SK-N-SH (cell line): ENCODE measurements at regions not wholly inside any gene's neighbourhood (a gene's known extent, or its start where the extent isn't known, plus 50 kb on each side); places are given as distances from the start of the nearest gene placed in this dataset.

Experiments
- CTCF ChIA-PET: fragments of 300-600, 350-600 bp; formaldehyde crosslinking; extraction: SDS; loops from one replicate; lab custom pipeline; 2021; lab: Yijun Ruan, JAX
- POLR2A ChIA-PET: fragments of 350-600 bp; sonication (Branson Sonifier 250); formaldehyde crosslinking; extraction: SDS; loops from one replicate; lab custom pipeline; 2020; ENCODE audit warnings: antibody characterized with exemption, inconsistent platforms; lab: Yijun Ruan, JAX
- DNase-seq: peaks from one replicate; pipeline ENCODE4 v3.0.0; 2012
- H2AFZ ChIP-seq: fragments of 200-600 bp; sonication (generic); 2 replicates; pipeline ENCODE4 v1.8.1; 2016; ENCODE audit warnings: antibody characterized with exemption, mild to moderate bottlenecking, low read depth
- H3F3A ChIP-seq: fragments of 200-600 bp; sonication (generic); replicated peaks from 2 replicates; pipeline ENCODE3; 2016; ENCODE audit warnings: antibody characterized with exemption, mild to moderate bottlenecking; ENCODE audit not compliant: insufficient read depth
- H3K27ac ChIP-seq, 2 experiments: fragments of 200-500 bp in 1 of 2; fragments of 200-600 bp in 1 of 2; sonication (Bioruptor generic) in 1 of 2; sonication (generic), shearing (Covaris generic) in 1 of 2; 2 replicates each; pipeline versions ENCODE4 v1.5.1 to v1.6.1; 2014 to 2016; ENCODE audit warnings: low read depth in 2 of 2, inconsistent platforms in 1 of 2, low read length in 1 of 2, mild to moderate bottlenecking in 1 of 2, mixed read lengths in 1 of 2
- H3K27me3 ChIP-seq: fragments of 200-600 bp; sonication (generic), shearing (Covaris generic); 2 replicates; pipeline ENCODE4 v1.6.1; 2016; ENCODE audit warnings: mixed run types; ENCODE audit not compliant: insufficient read depth
- H3K36me3 ChIP-seq, 2 experiments: fragments of 200-500 bp in 1 of 2; fragments of 200-600 bp in 1 of 2; sonication (Bioruptor generic) in 1 of 2; sonication (generic) in 1 of 2; replicated peaks in 1 of 2; 2 replicates each; pipeline versions ENCODE3 to v1.5.1; 2014 to 2016; ENCODE audit warnings: low read length in 1 of 2, mild to moderate bottlenecking in 1 of 2; ENCODE audit not compliant: insufficient read depth in 2 of 2, control insufficient read depth in 1 of 2
- H3K4me1 ChIP-seq, 2 experiments: fragments of 200-500 bp in 1 of 2; fragments of 200-600 bp in 1 of 2; sonication (Bioruptor generic) in 1 of 2; sonication (generic), shearing (Covaris generic) in 1 of 2; 2 replicates each; pipeline versions ENCODE4 v1.5.1 to v1.6.1; 2014 to 2016; ENCODE audit warnings: low read depth in 1 of 2, low read length in 1 of 2, mixed run types in 1 of 2; ENCODE audit not compliant: insufficient read depth in 2 of 2, control insufficient read depth in 1 of 2
- H3K4me2 ChIP-seq: fragments of 200-600 bp; sonication (generic), shearing (Covaris generic); 2 replicates; pipeline ENCODE4 v1.6.1; 2017; ENCODE audit warnings: mixed run types
- H3K4me3 ChIP-seq, 2 experiments: fragments of 200-500 bp in 1 of 2; fragments of 200-600 bp in 1 of 2; sonication (Bioruptor generic) in 1 of 2; sonication (generic), shearing (Covaris generic) in 1 of 2; 2 replicates each; pipeline versions ENCODE4 v1.5.1 to v1.8.1; 2014 to 2016; ENCODE audit warnings: low read depth in 2 of 2, inconsistent platforms in 1 of 2, low read length in 1 of 2, mild to moderate bottlenecking in 1 of 2, mixed read lengths in 1 of 2, moderate library complexity in 1 of 2
- H3K79me2 ChIP-seq: fragments of 200-600 bp; sonication (generic); 2 replicates; pipeline ENCODE4 v1.8.1; 2017; ENCODE audit warnings: mild to moderate bottlenecking; ENCODE audit not compliant: insufficient read depth
- H3K9ac ChIP-seq: fragments of 200-600 bp; sonication (generic); 2 replicates; pipeline ENCODE4 v1.6.1; 2017; ENCODE audit warnings: mixed run types
- H3K9me2 ChIP-seq: fragments of 200-600 bp; sonication (generic); 2 replicates; pipeline ENCODE4 v1.6.1; 2017; ENCODE audit warnings: mixed run types
- H3K9me3 ChIP-seq: fragments of 200-600 bp; sonication (generic); 2 replicates; pipeline ENCODE4 v1.6.1; 2017; ENCODE audit warnings: mixed run types, mild to moderate bottlenecking, moderate library complexity
- H4K20me1 ChIP-seq: fragments of 200-600 bp; sonication (generic); 2 replicates; pipeline ENCODE4 v1.6.1; 2017; ENCODE audit warnings: mild to moderate bottlenecking, mixed run types; ENCODE audit not compliant: insufficient read depth
- CHD2 ChIP-seq: fragments of 150-350 bp; IDR thresholded peaks from 2 replicates; pipeline ENCODE4 v1.6.1; 2018; ENCODE audit warnings: low read length; ENCODE audit not compliant: partially characterized antibody
- ELF1 ChIP-seq: IDR thresholded peaks from 2 replicates; pipeline ENCODE4 v1.4.0; 2012
- EP300 ChIP-seq, 2 experiments: IDR thresholded peaks; 2 replicates each; pipeline versions ENCODE4 v1.4.0 to v1.6.1; 2012; ENCODE audit warnings: borderline replicate concordance in 1 of 2, low read depth in 1 of 2, low read length in 1 of 2
- EZH2phosphoT487 ChIP-seq: fragments of 200-600 bp; sonication (generic); IDR thresholded peaks from 2 replicates; pipeline ENCODE4 v1.6.1; 2017; ENCODE audit warnings: low read depth, mixed run types, mild to moderate bottlenecking, antibody characterized with exemption, moderate library complexity, borderline replicate concordance
- FOSL2 ChIP-seq: IDR thresholded peaks from 2 replicates; pipeline ENCODE4 v1.4.0; 2012; ENCODE audit warnings: low read depth, mild to moderate bottlenecking, moderate library complexity, borderline replicate concordance
- FOXJ3 ChIP-seq: sonication (generic); formaldehyde crosslinking; IDR thresholded peaks from 2 replicates; pipeline ENCODE4 v1.5.1; 2020; ENCODE audit warnings: mild to moderate bottlenecking, missing genetic modification reagents
- FOXM1 ChIP-seq: IDR thresholded peaks from 2 replicates; pipeline ENCODE4 v1.4.0; 2012; ENCODE audit warnings: low read depth, mild to moderate bottlenecking
- GATA2 ChIP-seq: sonication (generic); formaldehyde crosslinking; IDR thresholded peaks from 2 replicates; pipeline ENCODE4 v1.5.0; 2020; ENCODE audit warnings: mild to moderate bottlenecking, missing genetic modification reagents
- JUND ChIP-seq: IDR thresholded peaks from 2 replicates; pipeline ENCODE4 v1.4.0; 2012
- MXI1 ChIP-seq: IDR thresholded peaks from 2 replicates; pipeline ENCODE4 v1.6.1; 2012; ENCODE audit warnings: mild to moderate bottlenecking, low read depth, low read length, improper control_type of control experiment
- NFIC ChIP-seq: IDR thresholded peaks from 2 replicates; pipeline ENCODE4 v1.4.0; 2012; ENCODE audit warnings: borderline replicate concordance
- NRF1 ChIP-seq: IDR thresholded peaks from 2 replicates; pipeline ENCODE4 v1.6.1; 2012; ENCODE audit warnings: low read depth, mild to moderate bottlenecking, low read length
- POLR2AphosphoS5 ChIP-seq: IDR thresholded peaks from 2 replicates; pipeline ENCODE4 v1.6.1; 2012; ENCODE audit warnings: low read depth, low read length
- RAD21 ChIP-seq: IDR thresholded peaks from 2 replicates; pipeline ENCODE4 v1.6.1; 2012; ENCODE audit warnings: mild to moderate bottlenecking, low read length
- RCOR1 ChIP-seq: fragments of 150-350 bp; IDR thresholded peaks from 2 replicates; pipeline ENCODE4 v1.6.1; 2017; ENCODE audit warnings: antibody characterized with exemption, low read length
- REST ChIP-seq: IDR thresholded peaks from 2 replicates; pipeline ENCODE4 v1.6.1; 2012; ENCODE audit warnings: mild to moderate bottlenecking, low read depth, low read length, moderate library complexity
- RFX5 ChIP-seq: IDR thresholded peaks from 2 replicates; pipeline ENCODE4 v1.6.1; 2012; ENCODE audit warnings: mild to moderate bottlenecking, improper control_type of control experiment, low read length
- SMC3 ChIP-seq: IDR thresholded peaks from 2 replicates; pipeline ENCODE4 v1.6.1; 2012; ENCODE audit warnings: low read depth, low read length, improper control_type of control experiment
- TAF1 ChIP-seq: IDR thresholded peaks from 2 replicates; pipeline ENCODE4 v1.6.1; 2012; ENCODE audit warnings: low read depth, mild to moderate bottlenecking, low read length, moderate library complexity, borderline replicate concordance
- TCF12 ChIP-seq: IDR thresholded peaks from 2 replicates; pipeline ENCODE4 v1.4.0; 2012
- TEAD4 ChIP-seq: IDR thresholded peaks from 2 replicates; pipeline ENCODE4 v1.4.0; 2012; ENCODE audit warnings: mild to moderate bottlenecking, borderline replicate concordance; ENCODE audit not compliant: insufficient read depth
- USF2 ChIP-seq: fragments of 150-350 bp; IDR thresholded peaks from 2 replicates; pipeline ENCODE4 v1.6.1; 2017; ENCODE audit warnings: antibody characterized with exemption, low read length, low read depth, borderline replicate concordance
- YY1 ChIP-seq: IDR thresholded peaks from 2 replicates; pipeline ENCODE4 v1.4.0; 2012; ENCODE audit warnings: low read depth, mild to moderate bottlenecking
- ZBTB33 ChIP-seq: IDR thresholded peaks from 2 replicates; pipeline ENCODE4 v1.4.0; 2012; ENCODE audit warnings: low read depth, borderline replicate concordance
- WGBS: methylation state at CpG from one replicate; pipeline ENCODE4 v1.1.6; 2017; ENCODE audit warnings: low lambda C conversion rate; 5-methylcytosine and 5-hydroxymethylcytosine counted together
- TF ChIP-seq, protein P1 (sequence below): fragments of 150-350 bp; IDR thresholded peaks from 2 replicates; pipeline ENCODE4 v1.6.1; 2016; ENCODE audit warnings: mild to moderate bottlenecking, low read depth, low read length
- TF ChIP-seq, protein P2 (sequence below): IDR thresholded peaks from 2 replicates; pipeline ENCODE4 v1.4.0; 2012; ENCODE audit warnings: low read depth

DNA sequence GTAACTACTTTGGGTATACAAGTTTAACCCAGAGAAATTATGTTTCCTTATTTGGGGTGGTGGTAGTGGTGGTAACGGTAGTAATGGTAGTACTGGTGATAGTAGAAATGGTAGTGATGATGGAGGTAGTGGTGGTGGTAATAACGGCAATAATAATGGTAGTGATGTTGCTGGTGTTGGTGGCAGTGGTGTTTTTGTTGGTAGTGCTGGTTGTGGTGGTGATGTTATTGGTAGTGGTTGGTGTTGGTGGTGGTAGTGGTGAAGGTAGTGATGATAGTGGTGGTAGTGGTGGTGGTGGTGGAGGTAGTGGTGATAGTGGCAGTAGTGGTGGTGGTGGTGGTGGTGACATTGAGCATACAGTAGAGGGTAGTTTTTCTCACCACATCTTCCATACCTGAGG is 95.6 kb downstream of the TMEM30B start (continued):
- no peak for TF ChIP-seq ZBTB33
- TF ChIP-seq NFIC: no peak
- TF ChIP-seq RCOR1: no peak
- no peak for TF ChIP-seq CHD2

GRCh38 chr14:61184112-61184511 is 97.0 kb downstream of the TMEM30B start:
- 0 out of 2 replicates have a peak overlapping the region, but pooled peaks have one; percentile 37 for H3K4me2 ChIP-seq
- DNase-seq: no peak
- H3K4me1 ChIP-seq: peaks cover 4 to 43% of the 10 kb centered on the region in 2 experiments; a peak in 3 of 4 replicates
- WGBS: 48% methylated on average over 2 of the region's 2 CpGs
- no peaks in the 10 kb centered on the region for H3K36me3 ChIP-seq
- no peak overlapping the region for H2AFZ ChIP-seq
- H3K27ac ChIP-seq: peak overlapping the region in 1 of 2 experiments; percentile 76; a peak in 2 of 4 replicates
- no peak overlapping the region for H3K9ac ChIP-seq
- POLR2A ChIA-PET: no interaction called here
- no peaks in the 10 kb centered on the region for H4K20me1 ChIP-seq
- no peak overlapping the region for H3K4me3 ChIP-seq
- no peaks in the 10 kb centered on the region for H3K79me2 ChIP-seq
- H3K9me2 ChIP-seq: no peaks in the 10 kb centered on the region
- no peaks in the 10 kb centered on the region for H3K9me3 ChIP-seq
- H3F3A ChIP-seq: peaks cover 38% of the 10 kb centered on the region
- CTCF ChIA-PET: interaction anchor here (0.6 kb wide), 1 partner anchor 998 kb away, joined by 4 read pairs; no protein-coding TSS in a partner anchor
- H3K27me3 ChIP-seq: no peaks in the 10 kb centered on the region
- TF ChIP-seq RAD21: no peak
- no peak for TF ChIP-seq RFX5
- no peak for TF ChIP-seq GATA2 (CRISPR knock-in tag)
- no peak for TF ChIP-seq TAF1
- peak; percentile 72; the same call in 1 of the 2 replicates for TF ChIP-seq REST
- TF ChIP-seq, protein P1, sequence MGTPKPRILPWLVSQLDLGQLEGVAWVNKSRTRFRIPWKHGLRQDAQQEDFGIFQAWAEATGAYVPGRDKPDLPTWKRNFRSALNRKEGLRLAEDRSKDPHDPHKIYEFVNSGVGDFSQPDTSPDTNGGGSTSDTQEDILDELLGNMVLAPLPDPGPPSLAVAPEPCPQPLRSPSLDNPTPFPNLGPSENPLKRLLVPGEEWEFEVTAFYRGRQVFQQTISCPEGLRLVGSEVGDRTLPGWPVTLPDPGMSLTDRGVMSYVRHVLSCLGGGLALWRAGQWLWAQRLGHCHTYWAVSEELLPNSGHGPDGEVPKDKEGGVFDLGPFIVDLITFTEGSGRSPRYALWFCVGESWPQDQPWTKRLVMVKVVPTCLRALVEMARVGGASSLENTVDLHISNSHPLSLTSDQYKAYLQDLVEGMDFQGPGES: no peak
- peak; percentile 81; the same call in 1 of the 2 replicates for TF ChIP-seq TEAD4
- peak in 1 of 2 experiments; percentile 75; a peak in 2 of 4 replicates for TF ChIP-seq EP300 (IDR thresholded peaks at IDR 0.05; ENCODE audit: borderline replicate concordance in 1 of 2, low read depth in 1 of 2, low read length in 1 of 2)
- TF ChIP-seq MXI1: no peak
- peak; percentile 55; the same call in 1 of the 2 replicates for TF ChIP-seq POLR2AphosphoS5
- peak; percentile 54; the same call in 1 of the 2 replicates for TF ChIP-seq FOSL2
- TF ChIP-seq SMC3: no peak
- TF ChIP-seq RCOR1: no peak
- TF ChIP-seq FOXM1: no peak
- TF ChIP-seq TCF12: peak; percentile 87
- TF ChIP-seq, protein P2, sequence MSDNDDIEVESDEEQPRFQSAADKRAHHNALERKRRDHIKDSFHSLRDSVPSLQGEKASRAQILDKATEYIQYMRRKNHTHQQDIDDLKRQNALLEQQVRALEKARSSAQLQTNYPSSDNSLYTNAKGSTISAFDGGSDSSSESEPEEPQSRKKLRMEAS: peak; percentile 69
- TF ChIP-seq JUND: no peak; the same call in 1 of the 2 replicates
- TF ChIP-seq CHD2: no peak
- TF ChIP-seq ELF1: no peak
- peak; percentile 90 for TF ChIP-seq NFIC
- no peak for TF ChIP-seq EZH2phosphoT487
- TF ChIP-seq YY1: no peak
- TF ChIP-seq NRF1: no peak
- TF ChIP-seq USF2: no peak
- no peak for TF ChIP-seq FOXJ3
